OCI-LY3 (cell line): ENCODE measurements at regions not wholly inside any gene's neighbourhood (a gene's known extent, or its start where the extent isn't known, plus 50 kb on each side); places are given as distances from the start of the nearest gene placed in this dataset.

Experiments
- EZH2phosphoT487 ChIP-seq: fragments of 200-600 bp; shearing (Covaris generic); IDR thresholded peaks from 2 replicates; pipeline ENCODE4 v1.6.1; 2018; ENCODE audit warnings: antibody characterized with exemption, mixed run types, low read depth
- TF ChIP-seq, protein P1 (sequence below): fragments of 200-600, 300-600 bp; sonication (generic); IDR thresholded peaks from 2 replicates; pipeline ENCODE4 v1.5.1; 2014; ENCODE audit warnings: antibody characterized with exemption, low read length, low read depth

DNA sequence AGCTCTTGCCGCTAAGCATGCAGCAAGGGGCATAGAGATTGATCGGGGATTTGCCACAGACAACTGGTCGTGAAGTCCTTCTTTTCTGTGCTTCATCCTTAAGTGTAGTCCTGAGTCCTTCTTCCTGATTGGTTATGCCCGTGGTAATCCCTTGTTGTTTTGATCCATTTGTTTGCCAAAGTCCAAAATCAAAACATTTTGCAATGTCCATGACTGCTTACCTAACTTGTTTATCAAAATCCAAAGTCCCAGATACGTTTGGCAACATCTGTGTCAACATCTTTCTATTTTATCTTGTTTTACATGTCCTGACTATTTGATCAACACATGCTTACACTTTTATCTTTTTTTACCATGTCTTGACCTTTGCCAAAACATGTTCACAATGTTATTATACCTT is 229.0 kb upstream of the ZNF804A start:
- TF ChIP-seq, protein P1, sequence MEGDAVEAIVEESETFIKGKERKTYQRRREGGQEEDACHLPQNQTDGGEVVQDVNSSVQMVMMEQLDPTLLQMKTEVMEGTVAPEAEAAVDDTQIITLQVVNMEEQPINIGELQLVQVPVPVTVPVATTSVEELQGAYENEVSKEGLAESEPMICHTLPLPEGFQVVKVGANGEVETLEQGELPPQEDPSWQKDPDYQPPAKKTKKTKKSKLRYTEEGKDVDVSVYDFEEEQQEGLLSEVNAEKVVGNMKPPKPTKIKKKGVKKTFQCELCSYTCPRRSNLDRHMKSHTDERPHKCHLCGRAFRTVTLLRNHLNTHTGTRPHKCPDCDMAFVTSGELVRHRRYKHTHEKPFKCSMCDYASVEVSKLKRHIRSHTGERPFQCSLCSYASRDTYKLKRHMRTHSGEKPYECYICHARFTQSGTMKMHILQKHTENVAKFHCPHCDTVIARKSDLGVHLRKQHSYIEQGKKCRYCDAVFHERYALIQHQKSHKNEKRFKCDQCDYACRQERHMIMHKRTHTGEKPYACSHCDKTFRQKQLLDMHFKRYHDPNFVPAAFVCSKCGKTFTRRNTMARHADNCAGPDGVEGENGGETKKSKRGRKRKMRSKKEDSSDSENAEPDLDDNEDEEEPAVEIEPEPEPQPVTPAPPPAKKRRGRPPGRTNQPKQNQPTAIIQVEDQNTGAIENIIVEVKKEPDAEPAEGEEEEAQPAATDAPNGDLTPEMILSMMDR: no peak
- TF ChIP-seq EZH2phosphoT487: no peak
